ENCODE measurements at regions not wholly inside any gene's neighbourhood (a gene's known extent, or its start where the extent isn't known, plus 50 kb on each side); places are given as distances from the start of the nearest gene placed in this dataset.

- TF ChIP-seq, protein P1, sequence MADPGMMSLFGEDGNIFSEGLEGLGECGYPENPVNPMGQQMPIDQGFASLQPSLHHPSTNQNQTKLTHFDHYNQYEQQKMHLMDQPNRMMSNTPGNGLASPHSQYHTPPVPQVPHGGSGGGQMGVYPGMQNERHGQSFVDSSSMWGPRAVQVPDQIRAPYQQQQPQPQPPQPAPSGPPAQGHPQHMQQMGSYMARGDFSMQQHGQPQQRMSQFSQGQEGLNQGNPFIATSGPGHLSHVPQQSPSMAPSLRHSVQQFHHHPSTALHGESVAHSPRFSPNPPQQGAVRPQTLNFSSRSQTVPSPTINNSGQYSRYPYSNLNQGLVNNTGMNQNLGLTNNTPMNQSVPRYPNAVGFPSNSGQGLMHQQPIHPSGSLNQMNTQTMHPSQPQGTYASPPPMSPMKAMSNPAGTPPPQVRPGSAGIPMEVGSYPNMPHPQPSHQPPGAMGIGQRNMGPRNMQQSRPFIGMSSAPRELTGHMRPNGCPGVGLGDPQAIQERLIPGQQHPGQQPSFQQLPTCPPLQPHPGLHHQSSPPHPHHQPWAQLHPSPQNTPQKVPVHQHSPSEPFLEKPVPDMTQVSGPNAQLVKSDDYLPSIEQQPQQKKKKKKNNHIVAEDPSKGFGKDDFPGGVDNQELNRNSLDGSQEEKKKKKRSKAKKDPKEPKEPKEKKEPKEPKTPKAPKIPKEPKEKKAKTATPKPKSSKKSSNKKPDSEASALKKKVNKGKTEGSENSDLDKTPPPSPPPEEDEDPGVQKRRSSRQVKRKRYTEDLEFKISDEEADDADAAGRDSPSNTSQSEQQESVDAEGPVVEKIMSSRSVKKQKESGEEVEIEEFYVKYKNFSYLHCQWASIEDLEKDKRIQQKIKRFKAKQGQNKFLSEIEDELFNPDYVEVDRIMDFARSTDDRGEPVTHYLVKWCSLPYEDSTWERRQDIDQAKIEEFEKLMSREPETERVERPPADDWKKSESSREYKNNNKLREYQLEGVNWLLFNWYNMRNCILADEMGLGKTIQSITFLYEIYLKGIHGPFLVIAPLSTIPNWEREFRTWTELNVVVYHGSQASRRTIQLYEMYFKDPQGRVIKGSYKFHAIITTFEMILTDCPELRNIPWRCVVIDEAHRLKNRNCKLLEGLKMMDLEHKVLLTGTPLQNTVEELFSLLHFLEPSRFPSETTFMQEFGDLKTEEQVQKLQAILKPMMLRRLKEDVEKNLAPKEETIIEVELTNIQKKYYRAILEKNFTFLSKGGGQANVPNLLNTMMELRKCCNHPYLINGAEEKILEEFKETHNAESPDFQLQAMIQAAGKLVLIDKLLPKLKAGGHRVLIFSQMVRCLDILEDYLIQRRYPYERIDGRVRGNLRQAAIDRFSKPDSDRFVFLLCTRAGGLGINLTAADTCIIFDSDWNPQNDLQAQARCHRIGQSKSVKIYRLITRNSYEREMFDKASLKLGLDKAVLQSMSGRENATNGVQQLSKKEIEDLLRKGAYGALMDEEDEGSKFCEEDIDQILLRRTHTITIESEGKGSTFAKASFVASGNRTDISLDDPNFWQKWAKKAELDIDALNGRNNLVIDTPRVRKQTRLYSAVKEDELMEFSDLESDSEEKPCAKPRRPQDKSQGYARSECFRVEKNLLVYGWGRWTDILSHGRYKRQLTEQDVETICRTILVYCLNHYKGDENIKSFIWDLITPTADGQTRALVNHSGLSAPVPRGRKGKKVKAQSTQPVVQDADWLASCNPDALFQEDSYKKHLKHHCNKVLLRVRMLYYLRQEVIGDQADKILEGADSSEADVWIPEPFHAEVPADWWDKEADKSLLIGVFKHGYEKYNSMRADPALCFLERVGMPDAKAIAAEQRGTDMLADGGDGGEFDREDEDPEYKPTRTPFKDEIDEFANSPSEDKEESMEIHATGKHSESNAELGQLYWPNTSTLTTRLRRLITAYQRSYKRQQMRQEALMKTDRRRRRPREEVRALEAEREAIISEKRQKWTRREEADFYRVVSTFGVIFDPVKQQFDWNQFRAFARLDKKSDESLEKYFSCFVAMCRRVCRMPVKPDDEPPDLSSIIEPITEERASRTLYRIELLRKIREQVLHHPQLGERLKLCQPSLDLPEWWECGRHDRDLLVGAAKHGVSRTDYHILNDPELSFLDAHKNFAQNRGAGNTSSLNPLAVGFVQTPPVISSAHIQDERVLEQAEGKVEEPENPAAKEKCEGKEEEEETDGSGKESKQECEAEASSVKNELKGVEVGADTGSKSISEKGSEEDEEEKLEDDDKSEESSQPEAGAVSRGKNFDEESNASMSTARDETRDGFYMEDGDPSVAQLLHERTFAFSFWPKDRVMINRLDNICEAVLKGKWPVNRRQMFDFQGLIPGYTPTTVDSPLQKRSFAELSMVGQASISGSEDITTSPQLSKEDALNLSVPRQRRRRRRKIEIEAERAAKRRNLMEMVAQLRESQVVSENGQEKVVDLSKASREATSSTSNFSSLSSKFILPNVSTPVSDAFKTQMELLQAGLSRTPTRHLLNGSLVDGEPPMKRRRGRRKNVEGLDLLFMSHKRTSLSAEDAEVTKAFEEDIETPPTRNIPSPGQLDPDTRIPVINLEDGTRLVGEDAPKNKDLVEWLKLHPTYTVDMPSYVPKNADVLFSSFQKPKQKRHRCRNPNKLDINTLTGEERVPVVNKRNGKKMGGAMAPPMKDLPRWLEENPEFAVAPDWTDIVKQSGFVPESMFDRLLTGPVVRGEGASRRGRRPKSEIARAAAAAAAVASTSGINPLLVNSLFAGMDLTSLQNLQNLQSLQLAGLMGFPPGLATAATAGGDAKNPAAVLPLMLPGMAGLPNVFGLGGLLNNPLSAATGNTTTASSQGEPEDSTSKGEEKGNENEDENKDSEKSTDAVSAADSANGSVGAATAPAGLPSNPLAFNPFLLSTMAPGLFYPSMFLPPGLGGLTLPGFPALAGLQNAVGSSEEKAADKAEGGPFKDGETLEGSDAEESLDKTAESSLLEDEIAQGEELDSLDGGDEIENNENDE (IDR thresholded peaks at IDR 0.05; ENCODE audit: insufficient replicate concordance, low read length), result no peak
- TF ChIP-seq SP1 (IDR thresholded peaks at IDR 0.05; ENCODE audit: low read depth, low read length) (no peak), TEAD4 (IDR thresholded peaks at IDR 0.05; ENCODE audit: low read depth, low read length) (no peak), CBX5 (IDR thresholded peaks at IDR 0.05; ENCODE audit: low read depth, low read length) (no peak), TCF12 (IDR thresholded peaks at IDR 0.05; ENCODE audit: low read depth, low read length) (no peak), POLR2A (IDR thresholded peaks at IDR 0.05; ENCODE audit: control extremely low read depth in 1 of 2, low read depth in 2 of 2, low read length in 2 of 2) (no peak), SP4 (IDR thresholded peaks at IDR 0.05; ENCODE audit: low read length) (no peak)
Measured at GRCh38 chr2:65608466-65608865, 176.1 kb upstream of the SPRED2 start (continued).
